ENCODE measurements at regions not wholly inside any gene's neighbourhood (a gene's known extent, or its start where the extent isn't known, plus 50 kb on each side); places are given as distances from the start of the nearest gene placed in this dataset.

DNA sequence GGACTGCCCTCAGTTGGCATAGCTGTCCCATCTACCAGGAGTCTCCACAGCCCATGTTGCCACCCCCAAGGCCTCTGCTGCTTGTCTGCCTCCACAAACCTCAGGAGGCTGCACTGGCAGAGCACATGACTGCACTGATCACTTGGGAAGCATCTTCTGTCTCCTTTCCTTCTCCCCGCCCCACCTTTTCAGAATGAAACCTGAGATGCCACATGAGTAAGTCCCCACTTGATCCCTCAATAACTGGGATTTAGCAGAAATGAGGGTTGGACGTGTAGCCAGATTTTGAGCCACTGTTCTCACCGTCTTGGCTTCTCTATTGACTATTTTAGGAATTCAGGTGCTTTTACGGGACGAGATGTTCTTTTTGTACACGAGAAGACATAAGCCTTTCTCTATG is 328.4 kb downstream of the CDC5L start:
- TF ChIP-seq CTCF (optimal IDR thresholded peaks at IDR 0.05 in 1 of 3, IDR thresholded peaks at IDR 0.05 in 1 of 3, conservative IDR thresholded peaks at IDR 0.05 in 1 of 3; ENCODE audit: extremely low read depth in 1 of 3, insufficient read depth in 2 of 3, low read length in 3 of 3): no peak
- TF ChIP-seq EZH2 (IDR thresholded peaks at IDR 0.05; ENCODE audit: low read length): no peak
